CD4-positive, alpha-beta T cell (primary cell): ENCODE measurements at regions not wholly inside any gene's neighbourhood (a gene's known extent, or its start where the extent isn't known, plus 50 kb on each side); places are given as distances from the start of the nearest gene placed in this dataset.

Experiments used
- ATAC-seq: fragments of 200-7000 bp; cut with Tn5 transposase; one replicate; pipeline ENCODE4 v1.10.0; 2022; ENCODE audit warnings: mild to moderate bottlenecking; ENCODE audit not compliant: poor library complexity
- CTCF ChIA-PET: fragments of 350-600 bp; sonication (Branson Sonifier 250); formaldehyde crosslinking; loops from one replicate; lab custom pipeline; 2021; ENCODE audit warnings: antibody characterized with exemption, inconsistent platforms; lab: Charles Lee
- POLR2A ChIA-PET: fragments of 350-600 bp; sonication (Branson Sonifier 250); formaldehyde crosslinking; loops from one replicate; lab custom pipeline; 2021; ENCODE audit warnings: antibody characterized with exemption, inconsistent platforms; lab: Charles Lee
- DNase-seq, 14 experiments: peaks; one replicate each; pipeline ENCODE4 v3.0.0-alpha.2; 2013 to 2020; ENCODE audit warnings: mixed read lengths in 2 of 14
- H3K27ac ChIP-seq, 2 donors: one replicate each; pipeline versions ENCODE4 v1.5.1 to v1.7.0; 2013; ENCODE audit warnings: low read length in 2 of 2, low read depth in 1 of 2, mild to moderate bottlenecking in 1 of 2
- H3K27me3 ChIP-seq, 2 experiments: 1 replicate in 1 of 2; 2 replicates in 1 of 2; pipeline versions ENCODE4 v1.6.1 to v1.7.0; 2013; ENCODE audit warnings: low read length in 2 of 2, control low read depth in 1 of 2, mild to moderate bottlenecking in 1 of 2, moderate library complexity in 1 of 2; ENCODE audit not compliant: insufficient read depth in 2 of 2, control insufficient read depth in 1 of 2
- H3K36me3 ChIP-seq: one replicate; pipeline ENCODE4 v1.6.1; 2013; ENCODE audit warnings: low read length, control low read depth; ENCODE audit not compliant: insufficient read depth
- H3K4me1 ChIP-seq: one replicate; pipeline ENCODE4 v1.6.1; 2013; ENCODE audit warnings: low read length, control low read depth; ENCODE audit not compliant: insufficient read depth
- H3K4me3 ChIP-seq: one replicate; pipeline ENCODE4 v1.5.1; 2013; ENCODE audit warnings: mild to moderate bottlenecking, low read length, moderate library complexity
- H3K9me3 ChIP-seq, 2 experiments: 1 replicate in 1 of 2; 2 replicates in 1 of 2; pipeline versions ENCODE4 v1.6.1 to v1.7.0; 2013; ENCODE audit warnings: low read length in 2 of 2, mild to moderate bottlenecking in 2 of 2, control low read depth in 1 of 2, moderate library complexity in 1 of 2; ENCODE audit not compliant: control insufficient read depth in 1 of 2, insufficient read depth in 1 of 2
- H3K27ac Mint-ChIP-seq: one replicate; pipeline ENCODE4 v1.8.0; 2020; ENCODE audit warnings: mixed read lengths
- H3K27me3 Mint-ChIP-seq: one replicate; pipeline ENCODE4 v1.8.0; 2021; ENCODE audit warnings: mixed read lengths
- H3K36me3 Mint-ChIP-seq: one replicate; pipeline ENCODE4 v1.8.0; 2021; ENCODE audit warnings: low read depth, mixed read lengths
- H3K4me1 Mint-ChIP-seq: one replicate; pipeline ENCODE4 v1.8.0; 2021; ENCODE audit warnings: low read depth, mixed read lengths
- H3K4me3 Mint-ChIP-seq: one replicate; pipeline ENCODE4 v1.8.0; 2020; ENCODE audit warnings: mild to moderate bottlenecking, mixed read lengths
- H3K9me3 Mint-ChIP-seq: one replicate; pipeline ENCODE4 v1.8.0; 2020; ENCODE audit warnings: mixed read lengths
- CTCF ChIP-seq: fragments of 200-600 bp; IDR thresholded peaks from one replicate; pipeline ENCODE4 v1.8.0; 2022; ENCODE audit warnings: antibody characterized with exemption, mild to moderate bottlenecking
- intact Hi-C, 2 experiments: fragments of 100-400 bp; cut with DNase I in 1 of 2; cut with micrococcal nuclease in 1 of 2; formaldehyde crosslinking; loops; one replicate each; pipeline versions ENCODE4 v1.15.1 to v1.9.0; 2023 to 2025; cut with DNase I, micrococcal nuclease

- no peak for TF ChIP-seq CTCF
- Histone ChIP-seq H3K4me3 (no peak overlapping the region), H3K4me1 (no peaks in the 10 kb centered on the region), H3K36me3 (no peaks in the 10 kb centered on the region), H3K9me3 (no peaks in the 10 kb centered on the region), H3K27me3 (no peaks in the 10 kb centered on the region), H3K27ac (no peak overlapping the region)
- Mint-ChIP-seq H3K27me3 (peaks cover 3% of the 10 kb centered on the region), H3K27ac (no peak overlapping the region), H3K36me3 (no peaks in the 10 kb centered on the region), H3K4me1 (no peaks in the 10 kb centered on the region), H3K9me3 (no peaks in the 10 kb centered on the region), H3K4me3 (no peak overlapping the region)
- DNase-seq (no peak), ATAC-seq (no peak)
- ChIA-PET POLR2A (no interaction called here), CTCF (no interaction called here)
- intact Hi-C loops, result loop anchor here in 1 of 2 experiments (10.0 kb wide), 1 partner anchor 60 kb away; no protein-coding TSS in a partner anchor
Observed at GRCh38 chr7:84294847-84295455, 100.4 kb upstream of the SEMA3A start.

DNA sequence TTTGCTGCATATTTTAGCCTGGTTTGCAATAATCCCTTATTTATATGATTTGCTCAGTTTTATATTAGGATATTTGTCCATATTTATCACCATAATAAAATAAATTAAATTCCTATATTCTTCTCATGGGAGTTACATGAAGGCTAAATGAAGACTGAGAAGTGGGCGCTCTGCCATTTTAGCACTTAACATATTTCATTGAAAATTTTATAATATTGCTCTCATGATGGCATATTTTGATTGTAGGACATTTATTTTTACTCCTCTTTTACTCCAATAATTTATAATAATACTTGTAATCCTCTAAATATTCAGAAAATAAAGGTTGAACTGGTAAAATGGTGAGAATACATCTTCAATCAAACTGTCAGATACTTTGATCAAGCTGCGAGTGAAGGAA, 99.8 kb upstream of the SEMA3A start:
- Mint-ChIP-seq H3K27me3 (peaks cover 3% of the 10 kb centered on the region), H3K4me3 (no peak overlapping the region), H3K9me3 (no peaks in the 10 kb centered on the region), H3K4me1 (no peaks in the 10 kb centered on the region), H3K36me3 (no peaks in the 10 kb centered on the region), H3K27ac (no peak overlapping the region)
- CTCF ChIA-PET, result no interaction called here
- no peaks in the 10 kb centered on the region for H3K9me3 ChIP-seq
- H3K4me3 ChIP-seq, result no peak overlapping the region
- ATAC-seq (no peak), DNase-seq (no peak)
- no peak overlapping the region for H3K27ac ChIP-seq
- TF ChIP-seq CTCF, result no peak
- H3K27me3 ChIP-seq, result no peaks in the 10 kb centered on the region
- no peaks in the 10 kb centered on the region for H3K36me3 ChIP-seq
- intact Hi-C loops, result loop anchor here in 1 of 2 experiments (10.0 kb wide), 1 partner anchor 60 kb away; no protein-coding TSS in a partner anchor
- H3K4me1 ChIP-seq, result no peaks in the 10 kb centered on the region
- POLR2A ChIA-PET, result no interaction called here

DNA sequence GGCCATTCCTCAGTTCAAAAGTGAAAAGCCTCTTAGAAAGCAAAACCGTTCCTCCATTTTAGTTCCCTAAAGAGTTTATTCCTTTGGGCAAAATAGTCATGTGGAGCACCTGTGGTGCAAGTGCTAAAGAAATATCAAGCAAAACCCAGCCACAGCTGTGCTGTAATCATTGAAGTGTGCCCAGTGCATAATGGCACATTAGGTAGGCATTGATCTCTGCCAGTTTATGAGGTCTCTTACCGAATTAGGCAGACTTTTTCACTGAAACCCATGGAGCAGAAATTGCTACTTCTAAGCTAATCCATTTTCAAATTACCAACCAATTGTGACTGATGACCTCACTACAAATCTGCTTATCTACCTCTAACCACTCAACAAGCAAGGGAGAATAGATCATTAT, 97.2 kb upstream of the SEMA3A start:
- H3K27ac ChIP-seq, result no peak overlapping the region
- CTCF ChIA-PET, result no interaction called here
- ATAC-seq (no peak), DNase-seq (no peak)
- Mint-ChIP-seq H3K27ac (no peak overlapping the region), H3K4me1 (no peaks in the 10 kb centered on the region), H3K4me3 (no peak overlapping the region), H3K9me3 (no peaks in the 10 kb centered on the region), H3K36me3 (no peaks in the 10 kb centered on the region), H3K27me3 (peaks cover 3% of the 10 kb centered on the region)
- no peak overlapping the region for H3K4me3 ChIP-seq
- H3K4me1 ChIP-seq, result no peaks in the 10 kb centered on the region
- TF ChIP-seq CTCF, result no peak
- H3K27me3 ChIP-seq, result no peaks in the 10 kb centered on the region
- H3K9me3 ChIP-seq, result no peaks in the 10 kb centered on the region
- no peaks in the 10 kb centered on the region for H3K36me3 ChIP-seq
- intact Hi-C loops, result loop anchor here in 1 of 2 experiments (10.0 kb wide), 1 partner anchor 63 kb away; no protein-coding TSS in a partner anchor
- POLR2A ChIA-PET, result no interaction called here
